ENCODE measurements at regions not wholly inside any gene's neighbourhood (a gene's known extent, or its start where the extent isn't known, plus 50 kb on each side); places are given as distances from the start of the nearest gene placed in this dataset.
A peak's percentile ranks its signal among the peaks of the same experiment; 100 is the strongest.
"Not testable (repeated sequence)": the region's sequence is repeated elsewhere in the genome, so short reads cannot be mapped to it uniquely, and the experiment has no call there.

- no peak for DNase-seq
Measured at GRCh38 chr2:175827856-175828255, 174.2 kb downstream of the LNPK start.

GRCh38 chr2:175824243-175824642 is 177.8 kb downstream of the LNPK start:
- DNase-seq: no peak

GRCh38 chr2:175823707-175824073 is 178.4 kb downstream of the LNPK start:
- no peak for DNase-seq

- peak; percentile 6 for DNase-seq
Measured at GRCh38 chr2:175823002-175823706, 178.9 kb downstream of the LNPK start.

- no peak for DNase-seq
Measured at GRCh38 chr2:175817221-175817620, 184.8 kb downstream of the LNPK start.

GRCh38 chr2:175815537-175815936 is 186.5 kb downstream of the LNPK start:
- no peak for DNase-seq

- DNase-seq: no peak
Measured at GRCh38 chr2:175811971-175812370, 190.1 kb downstream of the LNPK start.

GRCh38 chr2:175808858-175809257 is 193.2 kb downstream of the LNPK start:
- no peak for DNase-seq

GRCh38 chr2:175808078-175808477 is 194.0 kb downstream of the LNPK start:
- no peak for DNase-seq

- no peak for DNase-seq
Measured at GRCh38 chr2:175807031-175807873, 194.8 kb downstream of the LNPK start.

GRCh38 chr2:175806570-175806969 is 195.5 kb downstream of the LNPK start:
- no peak for DNase-seq

- no peak for DNase-seq
Measured at GRCh38 chr2:175806125-175806490, 196.0 kb downstream of the LNPK start.

- no peak for DNase-seq
Measured at GRCh38 chr2:175805442-175806124, 196.5 kb downstream of the LNPK start.

GRCh38 chr2:175804122-175804521 is 197.9 kb downstream of the LNPK start:
- DNase-seq: peak; percentile 60

- DNase-seq: not testable (repeated sequence)
Measured at GRCh38 chr2:175796422-175796821, 205.6 kb downstream of the LNPK start.

- DNase-seq: no peak
Measured at GRCh38 chr2:175793648-175794047, 208.4 kb downstream of the LNPK start.

- no peak for DNase-seq
Measured at GRCh38 chr2:175792881-175793280, 209.2 kb downstream of the LNPK start.

- no peak for DNase-seq
Measured at GRCh38 chr2:175792199-175792598, 209.9 kb downstream of the LNPK start.

GRCh38 chr2:175786471-175787124 is 215.5 kb downstream of the LNPK start:
- DNase-seq: no peak

GRCh38 chr2:175777337-175777736 is 224.7 kb downstream of the LNPK start:
- not testable (repeated sequence) for DNase-seq

- DNase-seq: no peak
Measured at GRCh38 chr2:175769200-175769599, 232.9 kb downstream of the LNPK start.

- no peak for DNase-seq
Measured at GRCh38 chr2:175766880-175767279, 235.2 kb downstream of the LNPK start.

GRCh38 chr2:175755656-175756386 is 246.2 kb downstream of the LNPK start:
- no peak for DNase-seq

Data from NCI-H345 (cell line).